NCI-H510A (cell line): ENCODE measurements at regions not wholly inside any gene's neighbourhood (a gene's known extent, or its start where the extent isn't known, plus 50 kb on each side); places are given as distances from the start of the nearest gene placed in this dataset.

Experiments
- DNase-seq: peaks from one replicate; lab custom pipeline; 2025; lab: John Stamatoyannopoulos, UW

DNA sequence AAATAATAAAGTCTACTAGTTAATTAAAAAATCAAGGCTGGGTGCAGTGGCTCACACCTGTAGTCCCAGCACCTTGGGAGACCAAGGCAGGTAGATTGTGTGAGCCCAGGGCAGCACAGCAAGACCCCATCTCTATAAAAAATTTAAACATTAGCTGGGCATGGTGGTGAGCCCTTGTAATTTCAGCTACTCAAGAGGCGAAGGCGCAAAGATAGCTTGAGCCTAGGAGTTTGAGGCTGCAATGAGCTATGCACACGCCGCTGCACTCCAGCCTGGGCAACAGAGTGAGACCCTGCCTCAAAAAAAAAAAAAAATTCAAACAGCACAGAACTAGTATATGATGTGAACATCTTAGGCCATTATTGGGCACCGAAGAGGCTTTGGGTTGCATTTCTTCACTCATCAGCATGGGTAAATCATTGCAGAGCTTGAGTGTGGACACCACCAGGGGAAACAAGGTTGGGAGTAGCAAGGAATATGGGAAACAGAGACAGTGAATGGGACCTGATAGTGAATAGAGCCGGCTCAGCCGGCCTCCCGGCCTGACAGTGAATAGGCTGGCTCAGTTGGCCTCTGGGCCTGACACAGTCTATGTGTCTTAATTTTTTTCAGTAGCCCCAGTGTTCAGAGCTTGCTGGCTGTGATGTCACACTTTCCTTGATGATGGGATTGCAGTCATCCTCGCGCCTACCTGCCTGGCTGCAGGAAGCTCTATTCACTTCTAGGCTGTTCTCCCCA, 89.1 kb upstream of the ERRFI1 start:
- DNase-seq: no peak

DNA sequence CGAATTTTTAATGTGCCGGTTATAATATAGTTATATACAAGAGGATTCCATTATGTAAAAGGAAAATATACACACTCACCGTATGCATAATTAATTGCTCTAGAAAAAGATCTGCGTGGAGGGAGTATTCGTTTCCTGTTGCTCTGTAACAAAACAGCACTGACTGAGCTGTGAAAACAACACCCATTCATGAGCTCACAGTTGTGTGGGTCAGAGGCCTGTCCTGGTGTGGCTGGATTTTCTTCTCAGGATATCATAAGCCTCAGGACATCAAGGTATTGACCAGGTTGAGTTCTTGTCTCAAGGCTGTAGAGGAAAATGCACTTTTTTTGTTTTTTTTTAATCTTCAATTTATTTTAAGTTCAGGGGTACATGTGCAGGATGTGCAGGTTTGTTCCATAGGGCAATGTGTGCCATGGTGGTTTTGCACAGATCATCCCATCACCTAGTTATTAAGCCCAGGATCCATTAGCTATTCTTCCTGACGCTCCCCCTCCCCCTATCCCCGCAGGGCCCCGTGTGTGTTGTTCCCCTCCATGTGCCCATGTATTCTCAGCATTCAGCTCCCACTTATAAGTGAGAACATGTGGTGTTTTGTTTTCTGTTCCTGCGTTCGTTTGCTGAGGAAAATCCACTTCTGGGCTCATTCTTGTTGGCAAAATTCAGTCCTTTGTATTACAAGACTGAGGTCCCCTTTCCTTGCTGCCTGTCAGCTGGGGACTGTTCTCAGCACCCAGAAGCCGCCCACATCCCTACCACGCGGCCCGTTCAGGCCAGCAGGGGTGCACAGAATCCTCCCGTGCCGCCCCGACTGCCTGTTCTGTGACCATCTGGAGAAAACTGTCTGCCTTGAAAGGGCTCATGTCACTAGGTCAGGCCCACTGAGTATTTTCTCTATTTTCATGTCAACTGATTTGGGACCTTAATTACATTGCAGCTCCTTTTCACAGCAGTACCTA, 87.4 kb upstream of the ERRFI1 start:
- no peak for DNase-seq

DNA sequence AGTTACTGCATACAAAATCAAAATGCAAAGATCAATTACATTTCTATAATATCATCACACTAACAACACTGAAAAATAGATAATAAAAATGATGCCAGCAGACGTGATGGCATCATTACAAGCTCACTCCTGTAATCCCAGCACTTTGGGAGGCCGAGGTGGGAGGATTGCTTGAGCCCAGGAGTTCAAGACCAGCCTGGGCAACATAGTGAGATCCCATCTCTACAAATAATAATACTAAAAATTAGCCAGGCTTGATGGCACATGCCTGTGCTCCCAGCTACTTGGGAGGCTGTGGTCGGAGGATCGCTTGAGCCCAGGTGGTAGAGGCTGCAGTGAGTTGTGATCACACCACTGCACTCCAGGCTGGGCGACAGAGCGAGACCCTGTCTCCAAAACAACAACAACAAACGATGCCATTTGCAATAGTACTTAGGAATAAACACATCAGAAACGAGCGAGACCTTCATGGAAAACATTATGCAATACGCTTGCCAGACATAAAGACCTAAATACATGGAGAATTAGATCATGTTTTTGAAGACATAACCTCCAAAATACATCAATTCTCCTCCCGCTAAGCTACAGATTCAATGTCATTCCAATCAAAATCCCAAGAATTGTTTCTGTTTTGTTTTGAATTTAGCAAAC, 86.6 kb upstream of the ERRFI1 start:
- DNase-seq: no peak

DNA sequence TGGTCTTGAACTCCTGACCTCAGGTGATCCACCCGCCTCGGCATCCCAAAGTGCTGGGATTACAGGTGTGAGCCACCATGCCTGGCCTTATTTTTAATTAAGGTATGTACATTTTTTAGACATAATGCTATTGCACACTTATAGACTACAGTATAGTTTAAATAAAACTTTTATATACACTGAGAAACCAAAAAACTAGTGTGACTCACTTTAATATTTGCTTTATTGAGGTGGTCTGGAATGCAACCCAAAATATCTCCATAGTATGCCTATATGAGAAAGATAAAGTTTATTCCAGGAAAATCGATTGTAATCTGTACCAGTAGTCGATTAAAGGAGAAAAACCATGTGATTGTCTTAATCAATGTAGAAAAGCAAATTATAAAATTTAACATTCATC, 85.5 kb upstream of the ERRFI1 start:
- DNase-seq: no peak

DNA sequence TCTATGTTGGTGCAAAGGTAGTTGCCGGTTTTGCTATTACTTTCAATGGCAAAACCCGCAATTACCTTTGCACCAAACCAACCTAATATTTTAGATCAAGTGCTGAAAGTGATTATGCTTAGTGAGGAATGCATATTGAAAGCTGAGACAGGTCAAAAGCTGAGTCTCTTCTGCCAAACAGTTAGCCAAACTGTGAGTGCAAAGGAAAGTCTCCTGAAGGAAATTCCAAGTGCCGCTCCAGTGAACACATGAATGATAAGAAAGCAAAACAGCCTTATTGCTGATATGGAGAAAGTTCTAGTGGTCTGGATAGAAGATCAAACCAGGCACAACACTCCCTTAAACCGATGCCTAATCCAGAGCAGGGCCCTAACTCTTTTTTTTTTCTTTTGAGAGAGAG, 83.1 kb upstream of the ERRFI1 start:
- no peak for DNase-seq

DNA sequence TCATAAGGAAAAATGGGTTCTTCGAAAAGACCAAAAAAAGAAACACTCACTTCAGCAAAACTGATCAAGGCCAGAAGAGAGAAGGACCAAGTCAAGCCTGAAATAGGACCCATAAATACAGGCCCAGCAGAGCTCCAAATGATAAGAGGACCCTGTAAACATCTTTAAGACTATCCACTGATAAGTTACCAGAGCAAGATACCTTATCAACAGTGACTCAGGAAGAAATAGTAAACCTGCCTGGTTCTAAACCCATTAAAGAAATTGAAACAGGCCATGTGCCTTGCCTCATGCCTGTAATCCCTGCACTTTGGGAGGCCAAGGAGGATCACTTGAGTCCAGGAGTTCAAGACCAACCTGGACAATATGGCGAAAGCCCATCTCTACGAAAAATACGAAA, 81.8 kb upstream of the ERRFI1 start:
- no peak for DNase-seq

DNA sequence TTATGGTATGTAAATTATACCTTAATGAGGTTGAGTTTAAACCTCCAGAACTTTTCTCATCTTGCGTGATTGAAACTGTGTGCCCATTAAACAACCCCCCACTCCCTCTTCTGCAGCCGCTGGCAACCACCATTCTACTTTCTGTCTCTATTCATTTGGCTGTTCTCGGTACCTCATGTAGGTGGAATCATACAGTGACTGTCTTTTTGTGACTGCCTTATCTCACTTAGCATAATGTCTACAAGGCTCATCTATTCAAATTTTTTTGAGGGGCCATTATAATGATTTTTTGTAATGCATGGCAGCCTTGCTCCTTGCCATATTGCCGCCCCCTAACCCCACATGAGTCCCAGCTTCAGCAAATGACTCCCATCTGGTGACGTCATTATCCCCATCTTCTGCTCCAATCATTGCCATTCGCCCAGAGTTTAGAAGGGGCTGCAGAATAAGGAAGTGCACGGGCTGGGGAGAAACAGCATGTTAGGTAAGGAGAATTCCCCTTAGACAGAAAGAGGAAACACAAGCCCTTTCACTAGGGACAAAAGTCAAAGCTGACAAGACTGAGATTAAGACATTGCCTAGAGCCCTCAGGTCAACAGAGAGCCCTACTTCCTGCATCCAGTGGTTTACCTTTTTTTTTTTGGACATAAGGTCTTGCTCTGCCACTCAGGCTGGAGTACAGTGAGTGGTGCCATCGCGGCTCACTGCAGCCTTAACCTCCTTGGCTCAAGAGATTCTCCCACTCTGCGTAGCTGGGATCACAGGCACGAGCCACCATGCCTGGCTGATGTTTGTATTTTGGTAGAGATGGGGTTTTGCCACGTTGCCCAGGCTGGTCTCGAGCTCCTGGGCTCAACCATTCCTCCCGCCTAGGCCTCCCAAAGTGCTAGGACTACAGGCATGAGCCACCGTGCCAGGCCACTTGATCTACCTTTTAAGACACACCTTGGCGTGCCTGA, 78.4 kb upstream of the ERRFI1 start:
- DNase-seq: no peak

DNA sequence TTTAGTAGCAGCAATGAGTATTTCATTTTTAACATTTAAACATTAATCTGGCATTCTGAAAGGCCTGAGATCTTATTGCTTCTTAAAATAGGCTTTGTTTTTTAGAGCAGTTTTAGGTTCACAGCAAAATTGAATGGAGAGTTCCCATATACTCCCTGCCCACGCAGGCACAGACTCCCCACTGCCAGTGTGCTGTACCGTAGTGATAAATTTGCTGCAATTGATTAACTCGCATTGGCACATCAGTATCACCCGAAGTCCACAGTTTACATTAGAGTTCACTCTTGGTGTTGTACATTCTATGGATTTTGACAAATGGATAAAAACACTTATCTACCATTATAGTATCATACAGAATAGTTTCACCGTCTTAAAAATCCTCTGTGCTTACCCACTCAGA, 71.8 kb upstream of the ERRFI1 start:
- no peak for DNase-seq

DNA sequence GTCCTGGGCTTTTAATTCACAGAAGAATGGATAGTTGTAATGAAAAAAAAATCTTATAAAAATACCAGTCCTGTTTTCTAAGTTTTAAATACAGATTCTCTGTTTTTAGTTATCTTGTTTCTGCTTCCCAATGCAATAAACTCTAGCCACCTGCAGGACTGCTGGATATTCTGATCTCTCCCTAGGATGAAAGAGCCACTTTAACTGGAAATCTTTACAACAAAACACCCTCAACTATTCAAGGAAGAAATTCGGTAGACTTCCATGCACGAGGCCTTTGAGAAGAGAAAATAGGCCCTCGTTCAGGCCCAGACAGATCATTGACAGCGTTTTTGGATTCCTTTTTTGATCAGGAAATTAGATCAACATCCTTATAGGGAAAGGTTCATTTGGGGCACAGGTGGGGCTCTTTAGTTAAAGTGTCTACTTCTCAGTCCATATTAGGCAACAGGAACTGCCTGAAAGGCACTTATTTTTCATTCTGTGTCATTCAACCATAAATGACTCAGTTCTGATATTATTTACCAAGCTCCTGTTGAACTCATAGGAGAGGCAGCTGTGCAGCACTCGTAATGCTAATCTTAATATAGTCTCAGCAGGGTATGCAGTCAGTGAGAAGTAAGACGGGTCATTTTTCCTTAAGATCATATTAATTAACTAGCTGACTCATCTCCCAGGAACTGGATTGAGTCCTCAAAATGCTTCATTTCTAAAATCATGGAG, 71.1 kb upstream of the ERRFI1 start:
- DNase-seq: peak; percentile 76

DNA sequence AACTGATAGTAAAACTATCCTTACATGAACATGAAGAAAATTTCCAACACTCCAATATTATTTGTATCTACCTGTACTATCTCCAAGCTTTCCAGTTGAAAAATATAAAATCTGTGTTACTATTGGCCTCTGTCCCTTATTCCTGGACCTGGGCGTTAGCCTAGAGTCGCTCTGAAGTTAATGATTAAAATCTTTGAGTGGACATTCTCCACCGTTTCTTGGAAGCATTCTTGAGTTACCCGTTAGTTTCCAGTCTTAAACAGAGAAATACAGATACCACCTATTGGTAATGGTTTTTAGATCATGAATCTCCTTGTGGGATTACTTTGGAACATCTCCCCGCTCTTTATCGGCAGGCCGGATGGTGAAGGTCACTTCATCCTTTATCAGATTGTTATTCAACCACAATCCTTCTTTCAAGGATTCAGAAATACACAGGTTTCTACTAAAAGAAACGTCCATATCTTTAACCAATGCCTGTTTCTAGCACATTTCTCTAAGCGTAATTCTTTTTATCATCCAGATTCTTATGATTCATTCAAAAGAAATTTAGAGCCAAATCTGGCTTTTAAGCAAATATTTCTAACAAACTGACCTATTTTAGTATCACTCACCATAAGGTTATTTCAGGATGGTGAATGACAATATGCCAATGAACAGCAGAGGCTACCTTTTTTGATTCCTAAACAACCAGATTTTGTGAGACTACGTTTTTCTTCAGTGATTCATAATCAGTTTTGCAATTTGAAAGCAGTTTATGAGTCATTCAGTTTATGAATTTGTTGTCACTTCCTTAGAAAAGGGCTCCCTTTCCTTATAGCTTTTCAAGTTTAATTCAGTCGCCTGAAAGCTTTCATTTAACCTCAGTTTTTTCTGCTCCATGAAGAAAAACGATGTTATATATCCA, 70.2 kb upstream of the ERRFI1 start:
- no peak for DNase-seq

DNA sequence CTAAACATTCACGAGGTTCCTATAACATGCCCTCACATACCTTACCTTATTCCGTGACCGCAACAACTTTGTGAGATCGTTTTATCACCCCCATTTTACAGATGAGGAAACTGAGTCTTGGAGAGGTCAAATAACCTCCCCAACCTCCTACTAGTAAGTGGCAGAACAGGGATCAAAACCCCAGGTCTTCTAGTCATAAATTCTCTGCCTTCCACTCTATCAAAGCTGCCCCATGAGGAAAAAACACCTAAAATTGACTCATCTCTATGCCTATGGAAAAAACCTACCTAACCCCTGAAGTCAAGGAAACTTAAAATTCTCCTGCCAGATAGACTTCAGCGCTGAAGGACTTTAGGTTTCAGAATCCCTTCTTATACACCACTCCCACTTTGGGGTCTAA, 69.5 kb upstream of the ERRFI1 start:
- DNase-seq: no peak

DNA sequence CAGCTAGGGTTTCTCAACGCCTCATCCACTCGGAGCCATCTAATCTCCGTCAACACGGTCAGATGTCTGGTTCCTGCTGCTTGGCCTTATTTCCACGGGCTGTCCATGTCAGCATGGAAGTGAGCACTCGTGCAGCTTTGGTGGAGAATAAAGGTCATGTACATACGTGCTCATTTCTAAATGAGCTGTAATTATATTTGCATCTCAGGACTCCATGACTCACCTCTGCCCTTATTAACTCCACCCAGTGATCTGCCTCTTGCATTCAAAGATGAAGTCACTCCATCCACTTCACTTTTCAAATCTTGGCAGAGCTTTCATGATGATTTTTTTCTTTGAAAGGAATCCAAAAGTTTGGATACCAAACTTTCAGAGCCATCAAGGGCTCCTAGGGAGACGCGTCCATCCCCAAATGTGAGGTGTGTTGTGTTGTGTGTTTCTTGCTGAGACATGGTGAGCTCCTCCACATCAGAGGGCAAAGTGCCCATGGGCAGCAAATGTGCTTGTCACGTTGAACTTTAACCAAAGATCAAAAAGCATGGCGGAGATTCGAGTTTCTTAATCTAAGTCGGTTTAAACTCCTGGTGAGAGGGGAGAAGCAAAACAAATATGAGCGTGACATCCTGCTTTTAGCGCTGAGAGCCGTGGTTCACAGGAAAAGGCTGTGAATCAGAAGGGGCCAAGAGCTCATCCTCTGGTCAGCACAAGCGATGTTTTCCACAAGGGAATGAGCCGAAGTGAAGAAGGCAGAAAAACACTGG, 68.6 kb upstream of the ERRFI1 start:
- DNase-seq: no peak

DNA sequence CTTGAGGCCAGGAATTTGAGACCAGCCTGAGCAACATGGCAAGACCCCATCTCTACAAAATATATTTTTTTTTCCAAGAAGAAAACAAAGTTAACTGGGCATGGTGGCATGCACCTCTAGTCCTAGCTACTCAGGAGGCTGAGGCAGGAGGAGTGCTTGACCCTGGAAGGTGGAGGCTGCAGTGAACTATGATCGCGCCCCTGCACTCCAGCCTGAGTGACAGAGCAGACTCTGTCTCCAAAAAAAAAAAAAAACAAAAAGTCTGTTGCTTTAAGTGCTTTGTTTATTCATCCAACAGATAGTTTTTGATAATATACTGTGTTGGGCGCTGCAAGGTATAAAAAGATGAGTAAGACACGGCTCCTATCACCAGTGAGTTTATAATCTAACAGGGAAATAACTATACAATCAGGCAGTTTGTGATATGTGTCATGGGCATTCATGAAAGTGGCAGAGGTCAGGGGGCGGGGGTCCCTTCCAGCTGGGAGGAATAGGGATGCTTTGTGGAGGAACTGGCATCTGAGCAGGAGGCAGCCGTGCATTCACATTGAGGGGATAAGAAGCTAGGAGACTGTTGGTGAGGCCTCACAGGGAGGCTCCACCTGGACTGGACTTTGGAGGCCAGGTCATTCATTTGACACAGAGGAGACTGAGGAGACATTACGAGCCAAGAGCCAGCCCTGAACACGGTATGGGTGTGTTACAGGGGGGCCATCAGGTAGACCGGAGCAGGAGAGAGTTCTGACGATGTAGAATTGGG, 67.3 kb upstream of the ERRFI1 start:
- no peak for DNase-seq

DNA sequence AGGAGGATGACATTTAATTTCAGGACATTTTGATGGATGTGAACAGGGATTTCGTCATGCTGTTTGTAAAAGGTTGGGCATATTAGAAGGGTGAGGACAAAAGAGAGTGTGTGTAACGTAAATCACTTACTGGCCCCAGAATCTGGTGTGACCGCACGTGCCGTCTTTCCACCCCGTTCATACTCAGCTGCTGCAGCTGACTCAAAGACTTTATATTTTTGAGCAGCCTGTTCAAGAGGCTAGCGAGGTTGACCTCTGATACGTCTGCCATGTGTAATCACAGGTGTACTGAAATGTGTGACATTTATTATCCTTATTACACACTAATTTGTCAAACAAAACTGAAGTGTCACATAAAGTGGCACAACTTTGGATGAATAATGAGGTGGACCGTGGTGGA, 66.5 kb upstream of the ERRFI1 start:
- DNase-seq: peak; percentile 38

DNA sequence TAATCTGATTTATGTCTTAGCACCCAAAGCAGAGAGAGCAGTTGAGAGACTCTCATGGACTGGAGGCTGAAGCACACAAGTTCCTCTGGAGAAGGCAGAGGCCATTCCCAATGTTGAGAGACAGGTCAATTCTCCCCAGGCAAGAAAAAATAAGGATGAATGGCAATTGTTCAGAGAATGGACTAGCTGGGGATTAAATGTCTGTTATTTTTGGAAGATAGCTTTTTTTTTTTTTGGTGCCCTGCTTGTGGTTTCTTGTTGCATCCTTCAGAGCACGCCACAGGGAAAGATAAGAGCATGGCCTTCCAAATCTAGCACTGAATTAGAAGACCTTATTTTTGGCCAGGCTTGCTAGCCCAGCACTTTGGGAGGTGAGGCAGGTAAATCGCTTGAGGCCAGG, 65.6 kb upstream of the ERRFI1 start:
- DNase-seq: no peak

DNA sequence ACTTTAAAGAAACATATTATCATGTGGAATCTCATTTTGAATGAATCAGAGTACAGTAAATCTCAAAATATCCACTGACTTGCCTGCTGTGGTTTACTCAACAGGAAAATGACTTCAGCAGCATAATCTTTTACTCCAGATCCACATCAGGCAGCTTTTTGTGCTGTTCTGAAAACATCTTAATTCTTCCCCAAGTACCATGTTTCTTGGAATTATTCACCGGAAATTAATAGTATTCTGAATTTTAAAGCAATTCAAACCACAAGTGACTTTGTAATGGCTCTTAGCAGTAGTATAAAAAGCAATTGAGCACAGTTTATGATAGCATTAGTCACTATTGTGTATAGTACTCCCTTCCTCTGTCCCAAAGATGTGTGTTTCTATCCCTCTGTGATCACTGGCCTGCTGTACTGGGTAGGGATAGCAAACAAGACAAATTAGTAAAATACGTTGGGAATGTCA, 64.2 kb upstream of the ERRFI1 start:
- no peak for DNase-seq

DNA sequence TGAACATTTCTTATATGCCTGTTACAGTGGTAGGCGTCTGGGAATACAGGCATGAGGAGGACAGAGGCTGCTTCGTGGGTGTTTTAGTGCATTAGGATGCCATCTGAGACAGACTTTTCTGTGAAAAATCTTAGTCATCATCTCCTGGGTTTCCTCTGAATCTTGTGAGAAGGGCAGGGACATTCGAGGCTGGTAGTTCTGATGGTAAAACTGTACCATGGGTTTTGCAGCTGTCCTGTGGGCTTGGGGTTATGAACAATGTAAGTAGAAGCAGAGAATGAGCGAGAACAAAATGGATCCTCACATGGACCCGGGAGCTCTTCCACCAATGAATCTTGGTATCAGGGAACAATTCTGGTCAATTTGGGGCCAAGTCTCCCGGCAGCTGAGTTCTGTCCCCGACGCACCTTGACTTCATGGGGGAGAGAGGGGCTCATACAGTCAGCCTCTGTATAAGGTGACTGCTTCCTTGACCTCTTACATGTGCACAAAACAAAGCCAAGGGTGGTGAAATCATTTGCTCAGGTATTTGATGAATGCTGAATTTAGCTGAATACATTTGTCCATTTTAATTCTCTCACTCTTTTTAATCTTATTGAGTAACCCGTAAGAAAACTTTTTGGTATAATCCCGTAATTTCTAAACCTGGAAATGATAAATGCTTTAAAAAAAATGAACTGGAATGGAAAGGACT, 63.6 kb upstream of the ERRFI1 start:
- DNase-seq: no peak

DNA sequence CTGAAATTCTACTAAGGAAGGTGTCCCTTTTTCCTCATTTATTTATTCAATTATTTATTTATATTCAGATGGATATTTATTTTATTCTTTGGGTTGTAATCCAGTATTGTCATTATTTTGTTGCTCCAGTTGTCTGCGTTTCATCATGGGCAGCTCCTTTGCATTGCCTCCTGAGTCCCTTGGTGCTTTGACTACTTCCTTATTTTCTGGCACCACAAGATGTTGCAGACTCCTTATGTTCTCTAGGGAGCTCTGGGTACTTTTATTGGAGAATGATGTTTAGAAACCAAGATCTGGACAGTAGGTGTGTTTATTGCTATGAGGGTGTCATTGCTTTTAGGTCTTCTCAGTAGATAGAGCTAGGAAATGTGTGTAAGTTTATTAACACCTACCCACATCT, 59.9 kb upstream of the ERRFI1 start:
- DNase-seq: no peak
